ENCODE measurements at regions not wholly inside any gene's neighbourhood (a gene's known extent, or its start where the extent isn't known, plus 50 kb on each side); places are given as distances from the start of the nearest gene placed in this dataset.

GRCh38 chr2:42960002-42960841, 167.8 kb upstream of the HAAO start:
- H3K4me1 ChIP-seq (ENCODE audit: insufficient read depth, low read length, poor library complexity, severe bottlenecking): peaks cover 77% of the 10 kb centered on the region

GRCh38 chr2:42959234-42960001, 167.0 kb upstream of the HAAO start:
- no peak overlapping the region for H3K4me2 ChIP-seq (ENCODE audit: low read depth, low read length, poor library complexity, severe bottlenecking)
- no peaks in the 10 kb centered on the region for H3F3A ChIP-seq (ENCODE audit: low read depth)
- H3K4me3 ChIP-seq (ENCODE audit: low read length, poor library complexity, severe bottlenecking): no peak overlapping the region
- H3K9ac ChIP-seq (ENCODE audit: low read depth, low read length, poor library complexity, severe bottlenecking): peak overlapping the region; percentile 76
- no peak overlapping the region for H2AFZ ChIP-seq (ENCODE audit: low read length)
- no peaks in the 10 kb centered on the region for H3K36me3 ChIP-seq (ENCODE audit: insufficient read depth, low read length)
- H3K9me2 ChIP-seq (replicated peaks; ENCODE audit: low read depth, low read length): no peaks in the 10 kb centered on the region
- TF ChIP-seq EZH2phosphoT487 (IDR thresholded peaks at IDR 0.05; ENCODE audit: borderline replicate concordance) (no peak), CTCF (conservative IDR thresholded peaks at IDR 0.05; ENCODE audit: low read length) (no peak)
- no peaks in the 10 kb centered on the region for H3K27me3 ChIP-seq (ENCODE audit: insufficient read depth, low read length, poor library complexity, severe bottlenecking)
- no peaks in the 10 kb centered on the region for H3K79me2 ChIP-seq (ENCODE audit: insufficient read depth, low read length)
- no peaks in the 10 kb centered on the region for H3K9me3 ChIP-seq (ENCODE audit: insufficient read depth, low read depth, low read length)
- H3K4me1 ChIP-seq (ENCODE audit: insufficient read depth, low read length, poor library complexity, severe bottlenecking): peaks cover 69% of the 10 kb centered on the region
- H4K20me1 ChIP-seq (ENCODE audit: insufficient read depth, low read length, poor library complexity, severe bottlenecking): no peaks in the 10 kb centered on the region

More at GRCh38 chr2:42960002-42960841, 167.8 kb upstream of the HAAO start:
- no peaks in the 10 kb centered on the region for H3K9me2 ChIP-seq (replicated peaks; ENCODE audit: low read depth, low read length)
- H3K79me2 ChIP-seq (ENCODE audit: insufficient read depth, low read length): no peaks in the 10 kb centered on the region
- H4K20me1 ChIP-seq (ENCODE audit: insufficient read depth, low read length, poor library complexity, severe bottlenecking): no peaks in the 10 kb centered on the region
- no peaks in the 10 kb centered on the region for H3K36me3 ChIP-seq (ENCODE audit: insufficient read depth, low read length)
- H3K27me3 ChIP-seq (ENCODE audit: insufficient read depth, low read length, poor library complexity, severe bottlenecking): no peaks in the 10 kb centered on the region
- no peaks in the 10 kb centered on the region for H3F3A ChIP-seq (ENCODE audit: low read depth)
- no peak for TF ChIP-seq CTCF (conservative IDR thresholded peaks at IDR 0.05; ENCODE audit: low read length)
- no peak for TF ChIP-seq EZH2phosphoT487 (IDR thresholded peaks at IDR 0.05; ENCODE audit: borderline replicate concordance)
- H2AFZ ChIP-seq (ENCODE audit: low read length): no peak overlapping the region
- no peak overlapping the region for H3K4me3 ChIP-seq (ENCODE audit: low read length, poor library complexity, severe bottlenecking)
- peak overlapping the region; percentile 47 for H3K4me2 ChIP-seq (ENCODE audit: low read depth, low read length, poor library complexity, severe bottlenecking)
- H3K9ac ChIP-seq (ENCODE audit: low read depth, low read length, poor library complexity, severe bottlenecking): peak overlapping the region; percentile 76
- no peaks in the 10 kb centered on the region for H3K9me3 ChIP-seq (ENCODE audit: insufficient read depth, low read depth, low read length)

GRCh38 chr2:42958741-42959233, 166.4 kb upstream of the HAAO start:
- no peaks in the 10 kb centered on the region for H3K36me3 ChIP-seq (ENCODE audit: insufficient read depth, low read length)
- no peaks in the 10 kb centered on the region for H3K9me3 ChIP-seq (ENCODE audit: insufficient read depth, low read depth, low read length)
- H3K79me2 ChIP-seq (ENCODE audit: insufficient read depth, low read length): no peaks in the 10 kb centered on the region
- H3F3A ChIP-seq (ENCODE audit: low read depth): no peaks in the 10 kb centered on the region
- H3K4me2 ChIP-seq (ENCODE audit: low read depth, low read length, poor library complexity, severe bottlenecking): no peak overlapping the region
- no peak overlapping the region for H2AFZ ChIP-seq (ENCODE audit: low read length)
- no peak for TF ChIP-seq EZH2phosphoT487 (IDR thresholded peaks at IDR 0.05; ENCODE audit: borderline replicate concordance)
- H3K9me2 ChIP-seq (replicated peaks; ENCODE audit: low read depth, low read length): no peaks in the 10 kb centered on the region
- H3K27me3 ChIP-seq (ENCODE audit: insufficient read depth, low read length, poor library complexity, severe bottlenecking): no peaks in the 10 kb centered on the region
- no peaks in the 10 kb centered on the region for H4K20me1 ChIP-seq (ENCODE audit: insufficient read depth, low read length, poor library complexity, severe bottlenecking)
- H3K4me3 ChIP-seq (ENCODE audit: low read length, poor library complexity, severe bottlenecking): no peak overlapping the region
- peak overlapping the region; percentile 76 for H3K9ac ChIP-seq (ENCODE audit: low read depth, low read length, poor library complexity, severe bottlenecking)
- H3K4me1 ChIP-seq (ENCODE audit: insufficient read depth, low read length, poor library complexity, severe bottlenecking): peaks cover 63% of the 10 kb centered on the region

All from Loucy (cell line).